ENCODE measurements at regions not wholly inside any gene's neighbourhood (a gene's known extent, or its start where the extent isn't known, plus 50 kb on each side); places are given as distances from the start of the nearest gene placed in this dataset.
"Not testable (repeated sequence)": the region's sequence is repeated elsewhere in the genome, so short reads cannot be mapped to it uniquely, and the experiment has no call there.

- DNase-seq: no peak
These were observed 98.2 kb downstream of the AHR start for GRCh38 chr7:17396692-17397091.

GRCh38 chr7:17401791-17402627, 103.6 kb downstream of the AHR start:
- no peak for DNase-seq

GRCh38 chr7:17402628-17403278, 104.3 kb downstream of the AHR start:
- DNase-seq: no peak

- DNase-seq: no peak
These were observed 105.6 kb downstream of the AHR start for GRCh38 chr7:17404006-17404405.

- DNase-seq: no peak
These were observed 107.3 kb downstream of the AHR start for GRCh38 chr7:17405786-17406185.

GRCh38 chr7:17406738-17407137, 108.3 kb downstream of the AHR start:
- no peak for DNase-seq

- no peak for DNase-seq
These were observed 108.8 kb downstream of the AHR start for GRCh38 chr7:17407229-17407628.

GRCh38 chr7:17408245-17408903, 109.9 kb downstream of the AHR start:
- no peak for DNase-seq

GRCh38 chr7:17408904-17409290, 110.4 kb downstream of the AHR start:
- DNase-seq: no peak

GRCh38 chr7:17411922-17412321, 113.5 kb downstream of the AHR start:
- DNase-seq: no peak

- DNase-seq: no peak
These were observed 114.4 kb downstream of the AHR start for GRCh38 chr7:17412883-17413282.

- DNase-seq: no peak
These were observed 117.5 kb downstream of the AHR start for GRCh38 chr7:17415955-17416354.

GRCh38 chr7:17420308-17421015, 122.0 kb downstream of the AHR start:
- not testable (repeated sequence) for DNase-seq

- no peak for DNase-seq
These were observed 123.5 kb downstream of the AHR start for GRCh38 chr7:17421941-17422340.

GRCh38 chr7:17422966-17423365, 124.5 kb downstream of the AHR start:
- DNase-seq: no peak

GRCh38 chr7:17427924-17428323, 129.5 kb downstream of the AHR start:
- no peak for DNase-seq

- DNase-seq: no peak
These were observed 131.1 kb downstream of the AHR start for GRCh38 chr7:17429579-17429978.

- DNase-seq: no peak
These were observed 134.3 kb downstream of the AHR start for GRCh38 chr7:17432793-17433192.

- DNase-seq: no peak
These were observed 135.7 kb downstream of the AHR start for GRCh38 chr7:17434191-17434590.

- DNase-seq: no peak
These were observed 136.6 kb downstream of the AHR start for GRCh38 chr7:17434841-17435692.

GRCh38 chr7:17436126-17436525, 137.7 kb downstream of the AHR start:
- DNase-seq: no peak

GRCh38 chr7:17437586-17437985, 139.1 kb downstream of the AHR start:
- no peak for DNase-seq

All from NCI-H524 treated with DMSO at 0.1 percent for 48 hours (cell line).